H1 (cell line): ENCODE measurements at regions not wholly inside any gene's neighbourhood (a gene's known extent, or its start where the extent isn't known, plus 50 kb on each side); places are given as distances from the start of the nearest gene placed in this dataset.

Experiments used
- CTCF ChIA-PET: fragments of 300-600 bp; sonication (Branson Sonifier 250); formaldehyde crosslinking; loops from one replicate; lab custom pipeline; 2021; ENCODE audit not compliant: partially characterized antibody; lab: Charles Lee
- POLR2A ChIA-PET: fragments of 300-600 bp; sonication (Branson Sonifier 250); formaldehyde crosslinking; loops from one replicate; lab custom pipeline; 2021; ENCODE audit warnings: inconsistent platforms; ENCODE audit not compliant: partially characterized antibody; lab: Charles Lee
- DNase-seq, 2 experiments: peaks; one replicate each; pipeline versions ENCODE4 v3.0.0 to v3.0.0-alpha.2; 2010 to 2022; ENCODE audit warnings: low spot score in 2 of 2, low read depth in 1 of 2, mixed read lengths in 1 of 2
- FAIRE-seq: peaks from 2 replicates; lab custom pipeline; 2011; peaks lifted over from hg19 to GRCh38; lab: Jason Lieb, UNC
- H2AFZ ChIP-seq: 2 replicates; pipeline ENCODE4 v1.8.1; 2012; ENCODE audit warnings: low read length, inconsistent platforms
- H2AK5ac ChIP-seq: 2 replicates; pipeline ENCODE4 v1.6.1; 2013; ENCODE audit warnings: low read depth, low read length
- H2BK120ac ChIP-seq: replicated peaks from 2 replicates; pipeline ENCODE3; 2013; ENCODE audit warnings: low read depth, low read length, inconsistent platforms
- H2BK12ac ChIP-seq: 2 replicates; pipeline ENCODE4 v1.6.1; 2013; ENCODE audit warnings: low read depth, low read length
- H2BK15ac ChIP-seq: 2 replicates; pipeline ENCODE4 v1.6.1; 2013; ENCODE audit warnings: low read length
- H2BK20ac ChIP-seq: 2 replicates; pipeline ENCODE4 v1.6.1; 2013; ENCODE audit warnings: low read length
- H2BK5ac ChIP-seq: 2 replicates; pipeline ENCODE4 v1.6.1; 2013; ENCODE audit warnings: low read depth, low read length
- H3K14ac ChIP-seq: 2 replicates; pipeline ENCODE4 v1.6.1; 2013; ENCODE audit warnings: inconsistent platforms; ENCODE audit not compliant: insufficient read length
- H3K18ac ChIP-seq: 2 replicates; pipeline ENCODE4 v1.6.1; 2013; ENCODE audit warnings: low read length; ENCODE audit errors: extremely low read depth
- H3K23ac ChIP-seq: 2 replicates; pipeline ENCODE4 v1.6.1; 2013; ENCODE audit warnings: inconsistent platforms; ENCODE audit not compliant: insufficient read length
- H3K23me2 ChIP-seq: 2 replicates; pipeline ENCODE4 v1.6.1; 2013; ENCODE audit warnings: low read depth, low read length
- H3K27ac ChIP-seq: 2 replicates; pipeline ENCODE4 v1.6.1; 2011; ENCODE audit warnings: low read depth, low read length, inconsistent platforms
- H3K27me3 ChIP-seq, 4 experiments: replicated peaks in 1 of 4; 1 replicate in 1 of 4; 2 replicates in 3 of 4; pipeline versions ENCODE4 v1.6.1 to v1.8.1; 2011 to 2013; ENCODE audit warnings: low read length in 3 of 4, mild to moderate bottlenecking in 3 of 4, inconsistent platforms in 2 of 4, mixed read lengths in 2 of 4, moderate library complexity in 1 of 4; ENCODE audit not compliant: control insufficient read depth in 3 of 4, insufficient read depth in 3 of 4; ENCODE audit errors: extremely low read depth in 1 of 4
- H3K36me3 ChIP-seq, 4 experiments: 2 replicates each; pipeline versions ENCODE4 v1.6.1 to v1.8.1; 2011 to 2013; ENCODE audit warnings: mild to moderate bottlenecking in 4 of 4, low read length in 3 of 4, moderate library complexity in 2 of 4, control low read depth in 1 of 4, inconsistent platforms in 1 of 4; ENCODE audit not compliant: insufficient read depth in 4 of 4, control insufficient read depth in 2 of 4
- H3K4ac ChIP-seq: replicated peaks from 2 replicates; pipeline ENCODE3; 2013; ENCODE audit warnings: low read length, low read depth, mixed read lengths, inconsistent platforms; ENCODE audit not compliant: insufficient read length
- H3K4me1 ChIP-seq, 4 experiments: replicated peaks in 1 of 4; 1 replicate in 1 of 4; 2 replicates in 3 of 4; pipeline versions ENCODE4 v1.6.1 to v1.8.1; 2011 to 2013; ENCODE audit warnings: low read length in 3 of 4, inconsistent platforms in 2 of 4, mixed read lengths in 1 of 4; ENCODE audit not compliant: insufficient read depth in 4 of 4, control insufficient read depth in 3 of 4
- H3K4me2 ChIP-seq, 2 experiments: 2 replicates each; pipeline versions ENCODE4 v1.6.1 to v1.8.1; 2011 to 2013; ENCODE audit warnings: low read depth in 2 of 2, low read length in 2 of 2, control low read depth in 1 of 2, inconsistent platforms in 1 of 2, mild to moderate bottlenecking in 1 of 2; ENCODE audit not compliant: insufficient read depth in 1 of 2
- H3K4me3 ChIP-seq, 4 experiments: fragments of 200-600, 300-600 bp in 1 of 4; sonication (generic), shearing (Covaris generic), sonication (Bioruptor Twin) in 1 of 4; 2 replicates each; pipeline versions ENCODE4 v1.5.1 to v1.8.1; 2011 to 2016; ENCODE audit warnings: low read length in 4 of 4, low read depth in 3 of 4, control low read depth in 2 of 4, inconsistent platforms in 2 of 4, mild to moderate bottlenecking in 2 of 4, mixed read lengths in 1 of 4, moderate library complexity in 1 of 4; ENCODE audit not compliant: insufficient read depth in 2 of 4; ENCODE audit errors: extremely low read depth in 1 of 4
- H3K56ac ChIP-seq: replicated peaks from 2 replicates; pipeline ENCODE3; 2013; ENCODE audit warnings: low read depth, mild to moderate bottlenecking, mixed read lengths, low read length, inconsistent platforms; ENCODE audit not compliant: insufficient read length
- H3K79me1 ChIP-seq: 2 replicates; pipeline ENCODE4 v1.6.1; 2013; ENCODE audit warnings: low read depth, low read length, control low read depth
- H3K79me2 ChIP-seq, 2 experiments: 2 replicates each; pipeline versions ENCODE4 v1.6.1 to v1.8.1; 2012 to 2013; ENCODE audit warnings: low read length in 2 of 2, mild to moderate bottlenecking in 2 of 2, inconsistent platforms in 1 of 2; ENCODE audit not compliant: insufficient read depth in 2 of 2, control insufficient read depth in 1 of 2
- H3K9ac ChIP-seq, 4 experiments: replicated peaks in 1 of 4; 1 replicate in 1 of 4; 2 replicates in 3 of 4; pipeline versions ENCODE4 v1.6.1 to v1.8.1; 2011 to 2013; ENCODE audit warnings: low read depth in 3 of 4, low read length in 3 of 4, control low read depth in 2 of 4, mild to moderate bottlenecking in 2 of 4, moderate library complexity in 2 of 4, inconsistent platforms in 1 of 4; ENCODE audit errors: extremely low read depth in 1 of 4
- H3K9me3 ChIP-seq, 2 experiments: 2 replicates each; pipeline versions ENCODE4 v1.6.1 to v1.8.1; 2012 to 2013; ENCODE audit warnings: mild to moderate bottlenecking in 2 of 2, moderate library complexity in 2 of 2, control low read depth in 1 of 2, inconsistent platforms in 1 of 2, low read depth in 1 of 2, low read length in 1 of 2, mixed read lengths in 1 of 2; ENCODE audit not compliant: insufficient read depth in 2 of 2
- H4K20me1 ChIP-seq, 2 experiments: replicated peaks in 1 of 2; 2 replicates each; pipeline versions ENCODE3 to v1.8.1; 2011 to 2013; ENCODE audit warnings: inconsistent platforms in 2 of 2, low read length in 2 of 2, mild to moderate bottlenecking in 1 of 2; ENCODE audit not compliant: insufficient read depth in 2 of 2, control insufficient read depth in 1 of 2
- H4K5ac ChIP-seq: 2 replicates; pipeline ENCODE4 v1.6.1; 2013; ENCODE audit warnings: low read length, low read depth, mixed read lengths, inconsistent platforms; ENCODE audit not compliant: insufficient read length
- H4K8ac ChIP-seq: 2 replicates; pipeline ENCODE4 v1.8.0; 2013; ENCODE audit warnings: mild to moderate bottlenecking, moderate library complexity, low read length, inconsistent platforms; ENCODE audit not compliant: insufficient read depth; ENCODE audit errors: extremely low read depth
- H4K91ac ChIP-seq: replicated peaks from 2 replicates; pipeline ENCODE3; 2013; ENCODE audit warnings: low read length, mixed read lengths, inconsistent platforms; ENCODE audit not compliant: insufficient read length
- ASH2L ChIP-seq: fragments of 200-600, 300-600 bp; sonication (generic); IDR thresholded peaks from one replicate; pipeline ENCODE4 v1.7.1; 2017; ENCODE audit warnings: low read length
- CHD1 ChIP-seq: IDR thresholded peaks from 2 replicates; pipeline ENCODE4 v1.6.1; 2012; ENCODE audit warnings: low read depth, low read length, improper control_type of control experiment
- EP300 ChIP-seq, 2 experiments: IDR thresholded peaks; 1 replicate in 1 of 2; 2 replicates in 1 of 2; pipeline ENCODE4 v1.6.1; 2011 to 2012; ENCODE audit warnings: low read depth in 2 of 2, low read length in 2 of 2, mild to moderate bottlenecking in 2 of 2, borderline replicate concordance in 1 of 2, inconsistent platforms in 1 of 2, moderate library complexity in 1 of 2
- GTF2F1 ChIP-seq: IDR thresholded peaks from 2 replicates; pipeline ENCODE4 v1.6.1; 2012; ENCODE audit warnings: low read depth, low read length, improper control_type of control experiment, borderline replicate concordance
- HDAC6 ChIP-seq: IDR thresholded peaks from one replicate; pipeline ENCODE4 v1.7.1; 2012; ENCODE audit warnings: low read depth, mild to moderate bottlenecking, inconsistent platforms, low read length, moderate library complexity
- MAX ChIP-seq: IDR thresholded peaks from 2 replicates; pipeline ENCODE4 v1.6.1; 2012; ENCODE audit warnings: inconsistent platforms
- NRF1 ChIP-seq: IDR thresholded peaks from 2 replicates; pipeline ENCODE4 v1.6.1; 2011; ENCODE audit warnings: mild to moderate bottlenecking, low read depth, low read length, improper control_type of control experiment
- POU5F1 ChIP-seq: IDR thresholded peaks from 2 replicates; pipeline ENCODE4 v1.6.1; 2011; ENCODE audit warnings: low read depth, mild to moderate bottlenecking, low read length, moderate library complexity
- RAD21 ChIP-seq, 2 experiments: IDR thresholded peaks in 1 of 2; conservative IDR thresholded peaks in 1 of 2; 2 replicates each; pipeline ENCODE4 v1.6.1; 2011; ENCODE audit warnings: low read depth in 2 of 2, low read length in 2 of 2, improper control_type of control experiment in 1 of 2, inconsistent platforms in 1 of 2, mild to moderate bottlenecking in 1 of 2, moderate library complexity in 1 of 2
- RBBP5 ChIP-seq: IDR thresholded peaks from 2 replicates; pipeline ENCODE4 v1.7.1; 2012; ENCODE audit warnings: low read depth, mild to moderate bottlenecking, inconsistent platforms, low read length, moderate library complexity, borderline replicate concordance
- RXRA ChIP-seq: IDR thresholded peaks from 2 replicates; pipeline ENCODE4 v1.6.1; 2011; ENCODE audit warnings: low read depth, mild to moderate bottlenecking, low read length, moderate library complexity; ENCODE audit not compliant: insufficient read depth
- SP1 ChIP-seq: IDR thresholded peaks from 2 replicates; pipeline ENCODE4 v1.6.1; 2011; ENCODE audit warnings: low read depth, low read length
- TAF1 ChIP-seq: IDR thresholded peaks from 2 replicates; pipeline ENCODE4 v1.6.1; 2011; ENCODE audit warnings: mild to moderate bottlenecking, low read depth, low read length
- USF2 ChIP-seq: IDR thresholded peaks from 2 replicates; pipeline ENCODE4 v1.6.1; 2011; ENCODE audit warnings: low read length, improper control_type of control experiment

- no peaks in the 10 kb centered on the region for H3K27me3 ChIP-seq
- H3K4me1 ChIP-seq: no peaks in the 10 kb centered on the region
- H3K14ac ChIP-seq: no peak overlapping the region
- no peak overlapping the region for H2BK120ac ChIP-seq
- H3K4me2 ChIP-seq: no peak overlapping the region
- H3K23ac ChIP-seq: no peak overlapping the region
- H2AK5ac ChIP-seq: no peak overlapping the region
- no peak overlapping the region for H2BK15ac ChIP-seq
- H3K4ac ChIP-seq: no peak overlapping the region
- no peak overlapping the region for H3K4me3 ChIP-seq
- no peak overlapping the region for H3K27ac ChIP-seq
- no peak for DNase-seq
- H3K79me1 ChIP-seq: no peaks in the 10 kb centered on the region
- H4K91ac ChIP-seq: no peak overlapping the region
- ChIA-PET CTCF (interaction anchor here (0.6 kb wide), 1 partner anchor 32 kb away, joined by 3 read pairs; no protein-coding TSS in a partner anchor), POLR2A (no interaction called here)
- no peak overlapping the region for H4K5ac ChIP-seq
- H3K9me3 ChIP-seq: no peaks in the 10 kb centered on the region
- H2BK12ac ChIP-seq: no peak overlapping the region
- no peak overlapping the region for H4K8ac ChIP-seq
- no peaks in the 10 kb centered on the region for H3K23me2 ChIP-seq
- H2BK20ac ChIP-seq: no peak overlapping the region
- H3K56ac ChIP-seq: no peak overlapping the region
- FAIRE-seq: no peak
- H3K18ac ChIP-seq: no peak overlapping the region
- no peaks in the 10 kb centered on the region for H3K36me3 ChIP-seq
- no peak overlapping the region for H2AFZ ChIP-seq
- H3K79me2 ChIP-seq: no peaks in the 10 kb centered on the region
- no peaks in the 10 kb centered on the region for H4K20me1 ChIP-seq
- H3K9ac ChIP-seq: no peak overlapping the region
- no peak overlapping the region for H2BK5ac ChIP-seq
- TF ChIP-seq RBBP5 (no peak), HDAC6 (no peak), POU5F1 (no peak), RAD21 (IDR thresholded peaks at IDR 0.05 in 1 of 2, conservative IDR thresholded peaks at IDR 0.05 in 1 of 2; ENCODE audit: low read depth in 2 of 2, low read length in 2 of 2) (no peak), SP1 (no peak), CHD1 (no peak), RXRA (no peak), GTF2F1 (no peak), ASH2L (no peak), EP300 (IDR thresholded peaks at IDR 0.05; ENCODE audit: borderline replicate concordance in 1 of 2, low read depth in 2 of 2, low read length in 2 of 2) (no peak), MAX (no peak), NRF1 (no peak), USF2 (no peak), TAF1 (no peak)
Observed at GRCh38 chr6:9690388-9690787, 724.5 kb downstream of the TFAP2A start.
